Mesendoderm (in vitro differentiated cells): ENCODE measurements at regions not wholly inside any gene's neighbourhood (a gene's known extent, or its start where the extent isn't known, plus 50 kb on each side); places are given as distances from the start of the nearest gene placed in this dataset.

Experiments used
- DNase-seq: peaks from one replicate; pipeline ENCODE4 v3.0.0; 2013
- H2AK5ac ChIP-seq: 2 replicates; pipeline ENCODE4 v1.6.1; 2013; ENCODE audit warnings: low read length, inconsistent platforms
- H2BK120ac ChIP-seq: 2 replicates; pipeline ENCODE4 v1.6.1; 2013; ENCODE audit warnings: low read depth, mild to moderate bottlenecking, low read length, moderate library complexity, mixed read lengths
- H2BK15ac ChIP-seq: replicated peaks from 2 replicates; pipeline ENCODE4 v1.6.1; 2013; ENCODE audit warnings: low read depth, mild to moderate bottlenecking, moderate library complexity
- H2BK5ac ChIP-seq: 2 replicates; pipeline ENCODE4 v1.6.1; 2013; ENCODE audit warnings: low read length, inconsistent platforms
- H3K18ac ChIP-seq: 2 replicates; pipeline ENCODE4 v1.6.1; 2013; ENCODE audit warnings: mild to moderate bottlenecking, low read length, mixed read lengths
- H3K23ac ChIP-seq: one replicate; pipeline ENCODE4 v1.6.1; 2013; ENCODE audit warnings: low read length
- H3K27ac ChIP-seq: 2 replicates; pipeline ENCODE4 v1.5.1; 2013; ENCODE audit warnings: low read depth, mild to moderate bottlenecking, inconsistent platforms, low read length, moderate library complexity
- H3K27me3 ChIP-seq: 2 replicates; pipeline ENCODE4 v1.6.1; 2013; ENCODE audit warnings: low read length, control low read depth, mild to moderate bottlenecking, inconsistent platforms; ENCODE audit not compliant: insufficient read depth, poor library complexity
- H3K36me3 ChIP-seq: 2 replicates; pipeline ENCODE4 v1.6.1; 2013; ENCODE audit warnings: low read length, inconsistent platforms; ENCODE audit not compliant: control insufficient read depth, insufficient read depth
- H3K4ac ChIP-seq: one replicate; pipeline ENCODE4 v1.6.1; 2013; ENCODE audit warnings: low read depth, mild to moderate bottlenecking, low read length, moderate library complexity
- H3K4me1 ChIP-seq: 2 replicates; pipeline ENCODE4 v1.6.1; 2013; ENCODE audit warnings: low read depth, low read length, inconsistent platforms; ENCODE audit not compliant: control insufficient read depth
- H3K4me2 ChIP-seq: 2 replicates; pipeline ENCODE4 v1.6.1; 2013; ENCODE audit warnings: low read length
- H3K4me3 ChIP-seq: 2 replicates; pipeline ENCODE4 v1.5.1; 2013; ENCODE audit warnings: mild to moderate bottlenecking, low read length
- H3K56ac ChIP-seq: one replicate; pipeline ENCODE4 v1.6.1; 2013; ENCODE audit warnings: low read length
- H3K79me1 ChIP-seq: 2 replicates; pipeline ENCODE4 v1.6.1; 2013; ENCODE audit warnings: low read length, inconsistent platforms
- H3K79me2 ChIP-seq: 2 replicates; pipeline ENCODE4 v1.6.1; 2013; ENCODE audit warnings: mild to moderate bottlenecking, low read length; ENCODE audit not compliant: control insufficient read depth, insufficient read depth
- H3K9ac ChIP-seq: 2 replicates; pipeline ENCODE4 v1.6.1; 2013; ENCODE audit warnings: low read length, inconsistent platforms
- H4K5ac ChIP-seq: one replicate; pipeline ENCODE4 v1.6.1; 2013; ENCODE audit warnings: low read length
- H4K8ac ChIP-seq: one replicate; pipeline ENCODE4 v1.6.1; 2013; ENCODE audit warnings: low read depth, mild to moderate bottlenecking, control low read depth, low read length, moderate library complexity
- WGBS: extraction: QIAGEN DNeasy Blood & Tissue Kit; methylation state at CpG from one replicate; pipeline ENCODE4 v1.1.7; 2013; ENCODE audit warnings: low lambda C conversion rate, missing lambda C conversion rate; ENCODE audit not compliant: insufficient coverage; ENCODE audit errors: extremely low coverage; 5-methylcytosine and 5-hydroxymethylcytosine counted together

DNA sequence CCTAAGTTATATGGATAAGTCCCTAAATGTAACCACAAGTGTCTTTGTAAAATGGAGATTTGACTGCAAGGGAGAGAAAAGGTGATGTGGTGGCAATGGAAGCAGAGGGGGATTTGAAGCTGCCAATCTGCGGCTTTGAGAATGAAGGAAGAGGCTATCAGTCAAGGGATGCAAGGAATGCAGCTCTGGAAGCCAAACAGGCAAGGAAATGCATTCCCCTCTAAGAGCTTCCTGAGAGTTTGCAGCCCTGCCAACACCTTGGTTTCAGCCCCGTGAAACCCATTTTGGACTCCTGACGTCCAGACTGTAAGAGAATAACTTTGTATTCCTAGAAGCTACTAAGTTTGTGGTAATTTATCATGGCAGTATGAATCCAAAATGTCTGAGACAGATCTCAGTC, 167.3 kb upstream of the MPHOSPH6 start:
- peak; percentile 62 for DNase-seq
- Histone ChIP-seq H3K18ac (no peak overlapping the region), H2AK5ac (no peak overlapping the region), H2BK5ac (no peak overlapping the region), H3K4me3 (no peak overlapping the region), H3K23ac (no peak overlapping the region), H4K8ac (no peak overlapping the region), H3K79me2 (no peaks in the 10 kb centered on the region), H2BK120ac (no peak overlapping the region), H4K5ac (no peak overlapping the region), H3K4ac (no peak overlapping the region), H2BK15ac (no peak overlapping the region), H3K36me3 (no peaks in the 10 kb centered on the region), H3K9ac (no peak overlapping the region), H3K27ac (no peak overlapping the region), H3K4me1 (peaks cover 3% of the 10 kb centered on the region), H3K79me1 (no peaks in the 10 kb centered on the region), H3K56ac (no peak overlapping the region), H3K27me3 (no peaks in the 10 kb centered on the region), H3K4me2 (no peak overlapping the region)
- WGBS, result no CpG with 5 or more reads among the region's 3 CpGs

DNA sequence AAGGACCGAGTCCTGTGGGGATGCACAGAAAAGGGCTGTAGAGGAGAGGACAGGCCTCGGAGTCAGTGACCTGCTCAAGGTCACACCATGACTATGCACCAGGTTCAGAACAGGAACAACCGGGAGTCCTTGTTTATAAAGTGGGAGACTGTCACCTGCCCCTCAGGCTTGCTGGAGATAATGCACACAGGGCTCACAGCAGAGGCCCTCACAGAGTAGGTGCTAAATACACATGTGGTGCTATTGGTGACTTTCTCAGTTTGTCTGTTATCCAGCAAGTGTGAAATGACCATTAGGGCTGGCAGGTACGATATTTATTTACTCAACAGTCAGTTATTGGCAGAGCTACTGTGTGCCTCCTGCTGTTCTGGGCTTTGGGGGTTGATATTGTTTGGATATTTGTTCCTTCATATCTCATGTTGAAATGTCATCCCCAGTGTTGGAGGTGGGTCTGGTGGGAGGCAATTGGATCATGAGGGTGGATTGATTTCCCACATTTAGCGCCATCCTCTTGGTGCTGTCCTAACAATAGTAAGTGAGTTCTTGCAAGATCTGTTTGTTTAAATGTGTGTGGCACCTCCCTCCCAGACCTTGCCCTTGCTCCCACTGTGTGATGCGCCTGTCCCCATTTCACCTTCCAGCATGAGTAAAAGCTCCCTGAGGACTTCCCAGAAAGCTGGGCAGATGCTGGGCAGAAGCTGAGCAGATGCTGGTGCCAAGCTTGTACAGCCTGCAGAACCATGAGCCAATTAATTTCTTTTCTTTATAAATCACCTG, 162.1 kb upstream of the MPHOSPH6 start:
- Histone ChIP-seq H4K8ac (no peak overlapping the region), H3K18ac (no peak overlapping the region), H3K56ac (no peak overlapping the region), H3K79me2 (no peaks in the 10 kb centered on the region), H3K27ac (no peak overlapping the region), H3K4me1 (no peaks in the 10 kb centered on the region), H3K79me1 (no peaks in the 10 kb centered on the region), H3K4me2 (no peak overlapping the region), H4K5ac (no peak overlapping the region), H3K36me3 (no peaks in the 10 kb centered on the region), H2BK15ac (no peak overlapping the region), H3K4me3 (no peak overlapping the region), H3K9ac (no peak overlapping the region), H2BK5ac (no peak overlapping the region), H3K27me3 (no peaks in the 10 kb centered on the region), H2AK5ac (no peak overlapping the region), H2BK120ac (no peak overlapping the region), H3K4ac (no peak overlapping the region), H3K23ac (no peak overlapping the region)
- peak; percentile 51 for DNase-seq
- WGBS, result no CpG with 5 or more reads among the region's 6 CpGs

DNA sequence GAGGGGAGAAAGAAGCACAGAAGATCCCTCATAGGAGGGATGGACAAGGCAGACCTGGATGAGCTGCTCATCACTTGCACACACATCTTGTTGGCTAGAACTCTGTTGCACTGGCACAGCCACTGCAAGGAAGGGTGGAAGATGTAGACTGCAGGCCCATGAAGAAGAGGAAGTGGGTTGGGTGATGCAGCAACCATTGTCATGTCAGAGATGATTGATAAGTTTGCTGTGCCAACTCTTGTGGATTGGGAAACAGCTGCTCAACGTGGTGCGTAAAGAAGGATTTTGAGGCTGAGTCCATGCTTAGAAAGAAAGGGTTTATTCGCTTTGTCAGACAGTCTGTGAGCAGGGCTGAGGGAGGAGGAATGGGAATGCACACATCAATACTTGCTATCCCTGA, 161.4 kb upstream of the MPHOSPH6 start:
- H3K4ac ChIP-seq, result no peak overlapping the region
- no peak overlapping the region for H3K18ac ChIP-seq
- H3K4me1 ChIP-seq, result no peaks in the 10 kb centered on the region
- H3K79me2 ChIP-seq, result no peaks in the 10 kb centered on the region
- no peak overlapping the region for H3K4me3 ChIP-seq
- no peak overlapping the region for H2BK120ac ChIP-seq
- no peak overlapping the region for H3K4me2 ChIP-seq
- no peak overlapping the region for H4K8ac ChIP-seq
- H2BK15ac ChIP-seq, result no peak overlapping the region
- no peak overlapping the region for H2AK5ac ChIP-seq
- no peak overlapping the region for H3K9ac ChIP-seq
- no peak overlapping the region for H3K23ac ChIP-seq
- H3K79me1 ChIP-seq, result no peaks in the 10 kb centered on the region
- H2BK5ac ChIP-seq, result no peak overlapping the region
- no peak overlapping the region for H3K56ac ChIP-seq
- H3K27ac ChIP-seq, result no peak overlapping the region
- no peaks in the 10 kb centered on the region for H3K27me3 ChIP-seq
- no peak overlapping the region for H4K5ac ChIP-seq
- WGBS, result no CpG with 5 or more reads among the region's 3 CpGs
- DNase-seq, result no peak
- no peaks in the 10 kb centered on the region for H3K36me3 ChIP-seq

DNA sequence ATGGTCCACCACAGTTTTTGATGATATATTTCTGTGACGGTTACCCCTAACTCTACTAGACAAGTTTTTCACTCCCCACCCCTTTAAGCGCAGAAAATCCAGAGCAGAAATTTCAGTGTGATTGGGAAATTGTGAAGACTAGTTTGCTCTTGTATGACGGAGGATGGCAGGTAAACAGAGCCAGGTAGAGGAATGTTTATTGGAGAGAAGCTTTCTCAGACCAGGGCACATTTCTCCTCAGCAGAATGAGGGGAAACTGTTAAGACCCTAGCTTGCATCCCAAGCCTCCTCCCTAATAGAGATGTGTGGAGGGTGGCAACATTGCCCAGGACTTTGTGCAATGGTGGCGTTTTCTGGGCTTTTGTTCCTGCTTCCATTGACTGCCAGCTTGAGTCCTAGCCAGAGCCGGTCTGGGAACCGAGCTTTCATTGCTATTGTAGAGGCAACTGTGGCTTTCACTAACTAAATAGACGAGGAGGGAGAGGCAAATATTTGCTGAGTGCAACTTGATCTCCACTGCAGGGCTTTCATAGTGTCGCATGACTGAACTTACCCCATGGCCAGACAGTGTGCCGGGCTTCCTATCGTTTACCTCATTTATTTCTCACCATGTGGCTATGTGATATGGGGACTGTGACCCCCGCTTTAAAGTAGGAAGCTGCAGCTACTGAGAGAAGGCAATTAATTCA, 159.6 kb upstream of the MPHOSPH6 start:
- Histone ChIP-seq H3K4ac (no peak overlapping the region), H2AK5ac (no peak overlapping the region), H3K27me3 (no peaks in the 10 kb centered on the region), H3K27ac (no peak overlapping the region), H4K8ac (no peak overlapping the region), H3K79me1 (no peaks in the 10 kb centered on the region), H3K4me1 (no peaks in the 10 kb centered on the region), H2BK5ac (no peak overlapping the region), H3K4me2 (no peak overlapping the region), H3K9ac (no peak overlapping the region), H3K23ac (no peak overlapping the region), H3K36me3 (no peaks in the 10 kb centered on the region), H2BK120ac (no peak overlapping the region), H2BK15ac (no peak overlapping the region), H3K56ac (no peak overlapping the region), H4K5ac (no peak overlapping the region), H3K18ac (no peak overlapping the region), H3K4me3 (no peak overlapping the region), H3K79me2 (no peaks in the 10 kb centered on the region)
- DNase-seq, result no peak
- WGBS, result no CpG with 5 or more reads among the region's 11 CpGs

DNA sequence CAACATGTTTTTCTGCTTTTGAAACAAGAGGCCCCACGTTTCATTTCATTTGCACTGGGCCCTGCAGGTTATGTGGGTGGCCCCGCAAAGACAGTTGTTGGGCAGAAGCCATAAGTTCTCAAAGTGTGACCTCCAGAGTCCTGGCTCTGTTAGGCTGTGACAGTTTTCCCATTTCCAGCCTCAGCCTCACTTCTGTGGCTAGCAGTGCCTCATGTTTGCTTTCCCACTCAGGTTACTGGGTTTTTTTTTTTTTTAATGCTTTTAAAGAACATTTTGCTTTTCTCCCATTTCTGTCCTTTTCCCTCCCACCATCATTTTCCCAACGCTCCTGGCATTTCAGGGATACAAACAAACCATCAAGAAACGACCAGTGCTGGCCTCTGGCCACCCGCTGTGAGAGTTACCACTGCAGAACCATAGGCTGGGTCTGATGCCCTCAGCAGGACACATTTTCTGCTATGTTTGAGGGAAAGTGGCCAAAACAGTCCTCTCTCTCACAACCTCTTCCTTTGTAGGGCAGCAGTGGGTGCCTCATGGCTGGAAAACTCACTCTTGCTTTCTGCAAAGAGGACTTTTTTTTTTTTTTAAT, 159.0 kb upstream of the MPHOSPH6 start:
- no peak overlapping the region for H4K5ac ChIP-seq
- H3K27ac ChIP-seq, result no peak overlapping the region
- no peak overlapping the region for H2AK5ac ChIP-seq
- no peaks in the 10 kb centered on the region for H3K36me3 ChIP-seq
- no peaks in the 10 kb centered on the region for H3K4me1 ChIP-seq
- no peak overlapping the region for H3K4me2 ChIP-seq
- no peak overlapping the region for H3K23ac ChIP-seq
- no peak overlapping the region for H3K4me3 ChIP-seq
- H3K27me3 ChIP-seq, result no peaks in the 10 kb centered on the region
- H3K79me2 ChIP-seq, result no peaks in the 10 kb centered on the region
- WGBS, result no CpG with 5 or more reads among the region's 5 CpGs
- H4K8ac ChIP-seq, result no peak overlapping the region
- no peak overlapping the region for H2BK120ac ChIP-seq
- H3K4ac ChIP-seq, result no peak overlapping the region
- H3K18ac ChIP-seq, result no peak overlapping the region
- DNase-seq, result no peak
- no peak overlapping the region for H3K9ac ChIP-seq
- no peaks in the 10 kb centered on the region for H3K79me1 ChIP-seq
- no peak overlapping the region for H2BK5ac ChIP-seq
- no peak overlapping the region for H2BK15ac ChIP-seq
- no peak overlapping the region for H3K56ac ChIP-seq
